H9 (cell line): ENCODE measurements at regions not wholly inside any gene's neighbourhood (a gene's known extent, or its start where the extent isn't known, plus 50 kb on each side); places are given as distances from the start of the nearest gene placed in this dataset.

Experiments used
- DNase-seq: peaks from one replicate; pipeline ENCODE4 v3.0.0-alpha.2; 2017
- H2AFZ ChIP-seq: one replicate; pipeline ENCODE4 v1.6.1; 2013; ENCODE audit warnings: mild to moderate bottlenecking, low read length, control low read depth, moderate library complexity
- H2AK5ac ChIP-seq: 2 replicates; pipeline ENCODE4 v1.6.1; 2013; ENCODE audit warnings: low read length, control low read depth, mixed read lengths; ENCODE audit not compliant: insufficient read length
- H2BK120ac ChIP-seq: one replicate; pipeline ENCODE4 v1.6.1; 2013; ENCODE audit warnings: low read depth, mild to moderate bottlenecking, low read length, control low read depth, inconsistent platforms; ENCODE audit not compliant: poor library complexity, severe bottlenecking
- H2BK12ac ChIP-seq: 2 replicates; pipeline ENCODE4 v1.6.1; 2013; ENCODE audit warnings: low read length, control low read depth, mixed read lengths, low read depth; ENCODE audit not compliant: insufficient read length
- H2BK15ac ChIP-seq: 2 replicates; pipeline ENCODE4 v1.6.1; 2013; ENCODE audit warnings: low read depth, low read length, control low read depth
- H2BK20ac ChIP-seq: one replicate; pipeline ENCODE4 v1.6.1; 2013; ENCODE audit warnings: low read depth, mild to moderate bottlenecking, low read length, control low read depth, inconsistent platforms; ENCODE audit not compliant: poor library complexity, severe bottlenecking
- H2BK5ac ChIP-seq: 2 replicates; pipeline ENCODE4 v1.6.1; 2013; ENCODE audit warnings: low read length, control low read depth, mixed read lengths; ENCODE audit not compliant: insufficient read length
- H3K14ac ChIP-seq: 2 replicates; pipeline ENCODE4 v1.6.1; 2013; ENCODE audit warnings: low read length, control low read depth; ENCODE audit not compliant: insufficient read depth
- H3K18ac ChIP-seq: 2 replicates; pipeline ENCODE4 v1.6.1; 2013; ENCODE audit warnings: low read depth, mild to moderate bottlenecking, mixed read lengths, low read length, control low read depth; ENCODE audit not compliant: insufficient read length
- H3K23ac ChIP-seq: 2 replicates; pipeline ENCODE4 v1.6.1; 2013; ENCODE audit warnings: low read length, control low read depth, mixed read lengths, low read depth; ENCODE audit not compliant: insufficient read length
- H3K23me2 ChIP-seq: 2 replicates; pipeline ENCODE4 v1.6.1; 2013; ENCODE audit warnings: low read depth, mild to moderate bottlenecking, mixed read lengths, low read length, control low read depth; ENCODE audit not compliant: insufficient read length, poor library complexity, severe bottlenecking
- H3K27ac ChIP-seq: 2 replicates; pipeline ENCODE4 v1.5.1; 2013; ENCODE audit warnings: low read length, control low read depth, mixed read lengths, low read depth; ENCODE audit not compliant: insufficient read length
- H3K27me3 ChIP-seq: 2 replicates; pipeline ENCODE4 v1.6.1; 2013; ENCODE audit warnings: low read length, control low read depth, inconsistent platforms; ENCODE audit not compliant: insufficient read depth
- H3K4ac ChIP-seq: 2 replicates; pipeline ENCODE4 v1.6.1; 2013; ENCODE audit warnings: low read depth, mild to moderate bottlenecking, control low read depth, inconsistent platforms, low read length, moderate library complexity
- H3K4me1 ChIP-seq: 2 replicates; pipeline ENCODE4 v1.6.1; 2013; ENCODE audit warnings: low read length, control low read depth, inconsistent platforms; ENCODE audit not compliant: insufficient read depth
- H3K4me2 ChIP-seq: 2 replicates; pipeline ENCODE4 v1.6.1; 2013; ENCODE audit warnings: low read length, control low read depth, mixed read lengths; ENCODE audit not compliant: insufficient read length, insufficient read depth
- H3K56ac ChIP-seq: 2 replicates; pipeline ENCODE4 v1.6.1; 2013; ENCODE audit warnings: low read depth, mild to moderate bottlenecking, mixed read lengths, low read length, control low read depth; ENCODE audit not compliant: insufficient read length
- H3K79me1 ChIP-seq: 2 replicates; pipeline ENCODE4 v1.6.1; 2013; ENCODE audit warnings: low read depth, mild to moderate bottlenecking, moderate library complexity, low read length, control low read depth, inconsistent platforms; ENCODE audit not compliant: insufficient read depth, poor library complexity, severe bottlenecking
- H3K79me2 ChIP-seq: 2 replicates; pipeline ENCODE4 v1.6.1; 2013; ENCODE audit warnings: low read length, control low read depth, inconsistent platforms; ENCODE audit not compliant: insufficient read depth
- H3K9ac ChIP-seq: 2 replicates; pipeline ENCODE4 v1.6.1; 2013; ENCODE audit warnings: low read length, control low read depth, mixed read lengths; ENCODE audit not compliant: insufficient read length; ENCODE audit errors: extremely low read depth
- H3K9me3 ChIP-seq: one replicate; pipeline ENCODE4 v1.6.1; 2013; ENCODE audit warnings: low read depth, low read length, inconsistent platforms; ENCODE audit not compliant: control insufficient read depth
- H3T11ph ChIP-seq: one replicate; pipeline ENCODE4 v1.6.1; 2013; ENCODE audit warnings: mild to moderate bottlenecking, low read length, control low read depth, inconsistent platforms
- H4K20me1 ChIP-seq: one replicate; pipeline ENCODE4 v1.6.1; 2013; ENCODE audit not compliant: control insufficient read depth, insufficient read length, insufficient read depth
- H4K5ac ChIP-seq: 2 replicates; pipeline ENCODE4 v1.6.1; 2013; ENCODE audit warnings: low read depth, mild to moderate bottlenecking, mixed read lengths, low read length, control low read depth; ENCODE audit not compliant: insufficient read length
- H4K8ac ChIP-seq: replicated peaks from 2 replicates; pipeline ENCODE4 v1.6.1; 2013; ENCODE audit warnings: low read length, control low read depth, mixed read lengths, low read depth; ENCODE audit not compliant: insufficient read length
- H4K91ac ChIP-seq: 2 replicates; pipeline ENCODE4 v1.6.1; 2013; ENCODE audit warnings: low read depth, mild to moderate bottlenecking, moderate library complexity, mixed read lengths, low read length, control low read depth; ENCODE audit not compliant: insufficient read length
- H3K27ac Mint-ChIP-seq, 3 experiments: 2 replicates in 2 of 3; 3 replicates in 1 of 3; pipeline ENCODE4 v1.8.0; 2020 to 2021; ENCODE audit warnings: mixed read lengths in 3 of 3, mild to moderate bottlenecking in 1 of 3, moderate library complexity in 1 of 3
- H3K27me3 Mint-ChIP-seq: 2 replicates; pipeline ENCODE4 v1.8.0; 2021; ENCODE audit warnings: low read depth, mild to moderate bottlenecking, moderate library complexity, mixed read lengths
- H3K36me3 Mint-ChIP-seq, 3 experiments: 2 replicates in 2 of 3; 3 replicates in 1 of 3; pipeline ENCODE4 v1.8.0; 2020 to 2021; ENCODE audit warnings: low read depth in 3 of 3, mixed read lengths in 3 of 3; ENCODE audit not compliant: insufficient read depth in 1 of 3
- H3K4me1 Mint-ChIP-seq, 2 experiments: 2 replicates each; pipeline ENCODE4 v1.8.0; 2020; ENCODE audit warnings: mixed read lengths in 2 of 2
- H3K4me3 Mint-ChIP-seq, 2 experiments: 2 replicates in 1 of 2; 3 replicates in 1 of 2; pipeline ENCODE4 v1.8.0; 2020 to 2021; ENCODE audit warnings: mild to moderate bottlenecking in 2 of 2, mixed read lengths in 2 of 2, moderate library complexity in 1 of 2
- H3K9me3 Mint-ChIP-seq, 2 experiments: 2 replicates in 1 of 2; 3 replicates in 1 of 2; pipeline ENCODE4 v1.8.0; 2020; ENCODE audit warnings: mild to moderate bottlenecking in 2 of 2, mixed read lengths in 2 of 2, moderate library complexity in 1 of 2
- CTCF ChIP-seq: fragments of 200-600 bp; sonication (generic); conservative IDR thresholded peaks from 3 replicates; pipeline ENCODE4 v1.8.0; 2021; ENCODE audit warnings: antibody characterized with exemption, mild to moderate bottlenecking
- WGBS: extraction: QIAGEN DNeasy Blood & Tissue Kit; methylation state at CpG from one replicate; pipeline ENCODE4 v1.1.7; 2013; ENCODE audit warnings: missing lambda C conversion rate, low lambda C conversion rate, mixed read lengths; ENCODE audit not compliant: insufficient read length; ENCODE audit errors: extremely low coverage; 5-methylcytosine and 5-hydroxymethylcytosine counted together

DNA sequence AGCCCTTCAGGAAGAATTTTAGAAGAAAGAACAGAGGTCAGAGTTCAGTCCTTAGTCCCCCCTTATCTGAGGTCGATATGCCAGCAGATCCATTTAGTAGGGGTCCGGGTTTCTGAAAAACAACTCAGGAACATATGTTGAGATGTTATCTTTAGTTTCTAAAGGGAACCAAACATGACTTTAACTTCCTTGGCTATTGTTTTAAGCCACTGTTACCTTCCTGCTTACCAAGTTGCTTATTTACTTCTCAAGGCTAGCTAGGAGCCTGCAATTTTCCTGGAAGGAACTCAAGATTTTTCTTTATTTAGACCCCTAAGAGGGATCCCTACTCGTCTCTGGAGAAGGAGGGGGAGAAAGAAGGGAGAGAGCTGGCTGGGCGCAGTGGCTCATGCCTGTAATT, 54.3 kb downstream of the KCNC4 start:
- Histone ChIP-seq H3K9ac (no peak overlapping the region), H3K9me3 (no peaks in the 10 kb centered on the region), H3K23me2 (no peaks in the 10 kb centered on the region), H3K14ac (no peak overlapping the region), H4K20me1 (no peaks in the 10 kb centered on the region), H3K79me2 (no peaks in the 10 kb centered on the region), H3K27me3 (no peaks in the 10 kb centered on the region), H3K23ac (no peak overlapping the region), H3K79me1 (no peaks in the 10 kb centered on the region), H2BK15ac (no peak overlapping the region), H3K4me2 (no peak overlapping the region), H3K4ac (no peak overlapping the region), H3T11ph (no peak overlapping the region), H2BK120ac (no peak overlapping the region), H4K8ac (no peak overlapping the region), H2BK5ac (no peak overlapping the region), H4K5ac (no peak overlapping the region), H3K27ac (no peak overlapping the region), H3K56ac (no peak overlapping the region), H2AFZ (no peak overlapping the region), H2BK12ac (no peak overlapping the region), H3K4me1 (no peaks in the 10 kb centered on the region), H3K18ac (no peak overlapping the region), H2BK20ac (no peak overlapping the region), H2AK5ac (no peak overlapping the region), H4K91ac (no peak overlapping the region)
- H3K27ac Mint-ChIP-seq = no peak overlapping the region
- peaks cover 13% of the 10 kb centered on the region for H3K27me3 Mint-ChIP-seq
- no peak for TF ChIP-seq CTCF
- no peaks in the 10 kb centered on the region for H3K36me3 Mint-ChIP-seq
- H3K4me3 Mint-ChIP-seq = no peak overlapping the region
- WGBS = no CpG with 5 or more reads among the region's 4 CpGs
- no peaks in the 10 kb centered on the region for H3K9me3 Mint-ChIP-seq
- no peak for DNase-seq
- peaks cover 23 to 31% of the 10 kb centered on the region in 2 experiments for H3K4me1 Mint-ChIP-seq
